ENCODE measurements at regions not wholly inside any gene's neighbourhood (a gene's known extent, or its start where the extent isn't known, plus 50 kb on each side); places are given as distances from the start of the nearest gene placed in this dataset.

DNA sequence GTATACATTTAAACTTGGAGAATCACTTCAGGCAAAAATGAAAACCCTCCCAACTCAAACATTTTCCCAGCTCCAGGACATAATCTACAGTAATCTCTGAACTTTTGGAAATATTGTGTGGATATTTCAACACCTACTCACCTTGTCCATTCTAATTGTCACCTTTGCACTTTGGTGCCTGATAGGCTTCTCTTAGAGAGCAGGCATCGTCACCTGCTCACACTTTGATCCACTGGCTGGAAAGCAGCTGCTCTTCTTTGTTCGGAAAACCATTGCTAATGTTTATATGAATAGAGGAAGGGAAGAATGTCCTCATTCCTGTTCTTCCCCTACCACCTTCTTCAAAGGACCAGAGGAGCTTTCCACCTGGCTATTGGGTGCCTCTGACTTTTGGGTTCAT is 411.2 kb downstream of the FGF9 start:
- DNase-seq (ENCODE audit: extremely low read depth, low read depth, low spot score): no peak

DNA sequence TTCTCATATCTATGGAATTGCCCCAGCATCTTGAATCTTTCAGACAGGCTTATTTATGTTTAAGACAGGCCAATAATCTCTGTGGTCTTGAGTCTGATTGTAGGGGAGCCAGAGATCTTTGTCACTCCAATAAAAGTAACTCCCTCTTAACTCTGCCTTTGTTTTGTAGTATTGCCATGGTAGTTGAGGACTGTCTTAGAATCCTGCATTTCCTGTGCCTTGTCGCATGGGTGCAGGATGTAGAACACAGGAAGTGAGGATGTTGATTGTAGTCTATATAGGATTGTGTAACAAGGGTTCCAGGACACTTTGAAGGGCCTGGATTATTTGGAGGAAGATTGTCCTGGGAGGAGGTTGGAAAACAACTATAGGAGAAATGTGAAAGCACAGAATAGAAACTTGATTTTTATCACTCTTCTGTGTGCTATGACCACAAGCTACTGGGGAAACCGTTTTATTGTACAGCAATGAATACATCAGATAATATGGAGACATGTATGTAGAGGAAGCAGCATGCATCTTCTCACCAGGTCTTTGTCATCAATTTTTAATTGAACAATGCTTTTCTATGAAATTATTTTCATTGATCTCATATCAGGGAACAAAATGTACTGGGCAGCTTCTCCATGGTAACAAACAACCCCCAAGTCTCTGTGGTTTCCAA is 411.7 kb downstream of the FGF9 start:
- DNase-seq (ENCODE audit: extremely low read depth, low read depth, low spot score): no peak

DNA sequence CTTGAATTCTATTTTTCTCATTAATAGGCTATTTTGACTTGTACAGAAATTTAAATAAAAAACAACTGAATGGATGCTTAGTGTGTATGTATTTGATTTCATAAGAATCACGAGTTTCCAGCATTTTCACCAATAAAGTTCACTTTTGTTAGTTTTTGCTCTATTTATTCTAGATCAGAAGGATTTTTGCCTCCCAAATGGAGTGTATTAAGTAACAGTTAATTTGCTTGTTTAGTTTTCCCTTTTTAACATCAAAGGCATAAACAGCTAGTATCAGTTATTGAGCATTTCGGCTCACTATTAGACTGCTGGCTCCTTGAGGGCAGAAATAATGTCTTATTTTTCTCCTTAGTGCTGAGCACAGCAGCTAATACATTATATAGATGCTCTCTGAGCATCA is 414.1 kb downstream of the FGF9 start:
- DNase-seq (ENCODE audit: extremely low read depth, low read depth, low spot score): no peak

DNA sequence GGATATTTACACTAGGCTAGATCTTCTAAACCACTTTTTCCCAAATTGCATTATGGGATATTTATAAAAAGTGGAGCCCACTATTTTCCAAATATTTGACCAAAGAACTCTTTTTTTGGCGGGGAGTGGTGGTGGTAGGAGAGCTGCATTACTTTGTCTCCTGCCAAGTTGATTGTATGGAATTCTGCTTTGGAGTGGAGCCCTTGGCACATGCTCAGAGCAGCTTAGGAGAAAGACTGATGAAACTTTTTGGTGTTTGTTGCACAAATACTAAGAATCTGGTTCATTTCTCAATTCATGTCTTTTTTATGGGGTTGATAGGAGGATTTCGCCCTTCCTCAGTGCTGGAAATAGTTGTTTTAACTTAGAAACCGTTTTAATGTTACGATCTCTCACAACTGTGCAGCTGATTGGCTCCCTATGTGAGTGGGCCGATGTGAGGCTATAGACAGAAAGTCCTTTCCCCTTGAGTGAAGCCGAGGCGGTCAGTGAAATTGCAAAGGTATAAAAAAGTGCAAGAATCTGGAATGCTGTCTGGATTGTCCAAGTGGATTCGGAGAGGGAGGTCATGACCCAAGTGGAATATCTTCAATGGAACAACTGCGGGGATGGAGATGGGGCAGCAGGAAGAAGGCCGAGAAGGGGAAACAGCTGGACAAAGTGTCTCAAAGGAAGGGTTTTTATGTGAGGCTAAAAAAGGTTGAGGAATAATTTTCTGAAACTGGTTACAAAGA is 415.9 kb downstream of the FGF9 start:
- no peak for DNase-seq (ENCODE audit: extremely low read depth, low read depth, low spot score)

DNA sequence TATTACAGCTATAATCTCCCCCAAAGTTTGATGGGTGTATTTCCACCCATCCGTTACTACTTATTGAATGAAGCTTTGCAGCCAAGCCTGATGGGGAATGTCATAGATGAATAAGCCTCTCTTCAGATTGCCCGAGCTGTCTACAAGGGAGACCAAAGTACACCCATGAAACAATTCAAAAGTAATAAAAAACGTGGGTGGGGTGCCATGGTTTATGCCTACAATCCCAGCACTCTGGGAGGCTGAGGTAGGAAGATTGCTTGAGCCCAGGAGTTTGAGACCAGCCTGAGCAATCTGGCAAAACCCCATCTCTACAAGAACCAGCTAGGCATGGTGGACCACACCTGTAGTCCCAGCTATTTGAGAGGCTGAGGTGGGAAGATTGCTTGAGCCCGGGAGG is 419.2 kb downstream of the FGF9 start:
- no peak for DNase-seq (ENCODE audit: extremely low read depth, low read depth, low spot score)

DNA sequence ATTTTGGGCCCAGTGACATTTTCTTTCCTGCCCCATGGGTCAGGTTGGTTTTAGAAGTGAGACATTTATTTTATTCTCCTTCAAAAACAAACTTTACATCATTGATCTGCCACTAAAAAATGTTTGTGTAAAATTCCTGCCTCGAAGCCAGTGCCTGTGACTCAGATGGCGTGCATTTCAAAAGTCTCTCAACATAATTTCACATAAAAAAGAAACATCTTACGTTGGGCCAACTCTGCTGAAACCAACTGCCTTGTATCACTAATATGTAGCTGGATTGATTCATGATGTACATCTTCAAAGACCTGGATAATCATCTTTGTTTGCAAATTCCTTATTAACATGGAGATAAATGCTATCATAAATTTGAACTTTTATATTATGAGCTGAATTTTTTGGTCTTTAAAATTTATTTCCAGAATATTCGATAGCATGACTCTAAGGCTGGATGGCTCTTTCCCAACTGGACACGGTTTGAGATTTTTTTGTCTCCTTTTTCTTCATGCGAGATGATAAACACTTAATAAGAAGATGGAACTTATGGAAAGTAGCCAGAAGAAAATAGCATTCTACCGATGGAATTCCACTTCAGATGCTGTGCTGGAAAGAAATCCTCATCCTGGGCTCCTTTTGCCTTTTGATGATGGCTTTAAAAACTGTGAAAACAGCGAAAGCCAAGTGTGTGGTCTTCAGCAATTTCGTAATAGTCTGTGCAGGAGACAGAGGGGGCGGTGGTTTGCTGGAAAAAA is 420.5 kb downstream of the FGF9 start:
- no peak for DNase-seq (ENCODE audit: extremely low read depth, low read depth, low spot score)

DNA sequence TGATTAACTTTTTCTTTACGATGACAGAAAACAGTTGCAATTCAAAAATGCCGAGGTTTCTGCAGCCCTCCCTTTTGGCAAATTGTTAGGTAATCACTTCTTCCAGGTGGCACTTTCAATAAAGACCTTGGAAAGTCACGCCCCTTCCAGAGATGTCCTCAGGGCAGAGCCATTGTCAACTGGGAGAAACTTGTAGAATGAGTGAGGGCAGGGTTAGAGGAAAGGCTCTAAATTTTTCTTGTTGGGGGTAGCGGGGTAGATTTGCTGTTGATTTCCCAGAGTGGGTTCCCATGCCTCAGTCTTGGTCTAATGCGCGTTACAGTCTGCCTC is 421.1 kb downstream of the FGF9 start:
- no peak for DNase-seq (ENCODE audit: extremely low read depth, low read depth, low spot score)

DNA sequence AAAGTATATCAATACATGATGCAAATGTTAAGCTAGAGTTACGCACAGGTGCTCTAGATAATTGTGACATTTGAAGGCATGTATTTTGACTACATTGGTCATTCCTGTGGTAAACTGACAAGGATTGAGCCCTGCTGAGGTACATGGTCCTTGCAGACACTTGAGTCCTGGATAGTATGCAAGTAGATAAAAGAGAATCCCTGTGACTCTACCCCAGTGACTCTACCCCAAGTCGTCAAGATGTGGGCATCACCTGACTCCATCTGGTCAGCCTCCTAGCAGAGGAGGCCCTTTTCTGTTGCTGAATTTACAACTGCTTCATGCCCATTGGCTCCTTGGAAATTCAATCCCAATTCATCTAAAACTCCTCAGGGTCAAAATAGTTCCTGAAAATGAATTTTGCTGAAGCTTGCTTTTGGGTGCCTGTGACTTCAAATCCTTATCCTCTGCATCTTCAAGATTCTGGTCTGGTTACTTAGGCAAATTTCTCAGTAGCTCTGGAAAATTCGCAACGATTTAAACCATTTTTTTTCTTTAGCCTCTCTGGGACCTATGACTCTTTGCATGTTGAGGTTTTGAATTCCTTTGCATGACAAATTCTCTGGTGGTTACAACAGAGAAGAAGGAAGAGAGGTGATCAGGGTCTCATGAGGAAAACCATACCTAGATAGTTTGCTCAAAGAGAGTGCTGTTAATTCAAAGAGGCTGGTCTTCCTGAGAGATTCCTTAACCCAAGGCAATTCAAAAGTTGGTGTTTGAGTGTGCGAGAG is 422.1 kb downstream of the FGF9 start:
- no peak for DNase-seq (ENCODE audit: extremely low read depth, low read depth, low spot score)

DNA sequence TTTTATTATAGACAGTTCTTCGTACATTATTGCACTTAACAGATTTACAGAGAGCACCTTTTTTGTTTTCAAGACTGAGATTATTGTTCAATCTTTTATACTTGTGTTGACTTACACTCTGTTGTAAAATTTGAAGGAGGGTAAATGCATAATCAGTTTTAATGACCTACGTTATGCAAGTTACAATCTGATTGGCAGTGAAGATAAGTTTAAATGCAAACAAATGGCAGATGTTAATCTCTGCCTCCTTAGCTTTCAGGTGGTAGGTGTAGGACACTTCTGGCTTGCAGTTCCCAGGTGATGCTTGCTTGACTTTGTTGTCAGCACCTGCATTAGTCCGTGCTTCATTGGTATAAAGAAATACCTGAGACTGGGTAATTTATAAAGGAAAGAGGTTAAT is 424.9 kb downstream of the FGF9 start:
- DNase-seq (ENCODE audit: extremely low read depth, low read depth, low spot score): no peak

DNA sequence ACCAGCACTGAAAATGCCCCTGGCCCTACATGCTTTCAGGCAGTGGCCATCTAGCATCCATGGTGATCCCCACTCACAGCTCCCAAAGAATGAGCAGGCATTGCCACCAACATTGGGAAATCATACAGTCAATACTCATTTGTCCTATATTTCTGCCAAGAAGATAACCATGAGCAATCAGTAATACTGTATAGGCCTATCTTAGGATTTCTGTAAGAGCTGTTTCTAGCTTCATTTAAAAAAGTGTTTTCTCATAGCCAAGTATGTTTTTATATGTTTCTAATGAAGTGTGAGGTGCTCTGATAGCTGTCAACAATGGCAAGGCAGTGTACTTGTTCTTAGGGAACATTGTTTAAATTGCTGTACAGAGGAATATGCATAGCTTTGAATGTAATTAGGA is 428.7 kb downstream of the FGF9 start:
- no peak for DNase-seq (ENCODE audit: extremely low read depth, low read depth, low spot score)

DNA sequence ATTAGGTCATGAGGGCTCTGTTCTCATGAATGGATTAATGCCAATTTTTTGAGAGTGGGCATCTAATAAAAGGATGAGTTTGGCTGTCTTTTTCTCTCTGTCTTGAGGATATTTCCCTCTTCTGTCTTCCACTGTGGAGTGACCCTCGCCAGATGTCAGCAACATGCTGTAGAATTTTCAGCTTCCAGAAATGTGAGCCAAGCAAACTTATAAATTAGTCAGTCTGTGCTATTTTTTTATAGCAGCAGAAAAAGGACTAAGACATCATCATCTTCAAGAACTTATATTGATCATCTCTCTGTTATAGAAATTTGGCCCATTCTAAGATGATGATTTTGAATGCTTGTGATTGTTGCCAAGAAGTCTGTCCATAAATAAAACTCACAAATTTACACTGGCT is 431.4 kb downstream of the FGF9 start:
- DNase-seq (ENCODE audit: extremely low read depth, low read depth, low spot score): no peak

DNA sequence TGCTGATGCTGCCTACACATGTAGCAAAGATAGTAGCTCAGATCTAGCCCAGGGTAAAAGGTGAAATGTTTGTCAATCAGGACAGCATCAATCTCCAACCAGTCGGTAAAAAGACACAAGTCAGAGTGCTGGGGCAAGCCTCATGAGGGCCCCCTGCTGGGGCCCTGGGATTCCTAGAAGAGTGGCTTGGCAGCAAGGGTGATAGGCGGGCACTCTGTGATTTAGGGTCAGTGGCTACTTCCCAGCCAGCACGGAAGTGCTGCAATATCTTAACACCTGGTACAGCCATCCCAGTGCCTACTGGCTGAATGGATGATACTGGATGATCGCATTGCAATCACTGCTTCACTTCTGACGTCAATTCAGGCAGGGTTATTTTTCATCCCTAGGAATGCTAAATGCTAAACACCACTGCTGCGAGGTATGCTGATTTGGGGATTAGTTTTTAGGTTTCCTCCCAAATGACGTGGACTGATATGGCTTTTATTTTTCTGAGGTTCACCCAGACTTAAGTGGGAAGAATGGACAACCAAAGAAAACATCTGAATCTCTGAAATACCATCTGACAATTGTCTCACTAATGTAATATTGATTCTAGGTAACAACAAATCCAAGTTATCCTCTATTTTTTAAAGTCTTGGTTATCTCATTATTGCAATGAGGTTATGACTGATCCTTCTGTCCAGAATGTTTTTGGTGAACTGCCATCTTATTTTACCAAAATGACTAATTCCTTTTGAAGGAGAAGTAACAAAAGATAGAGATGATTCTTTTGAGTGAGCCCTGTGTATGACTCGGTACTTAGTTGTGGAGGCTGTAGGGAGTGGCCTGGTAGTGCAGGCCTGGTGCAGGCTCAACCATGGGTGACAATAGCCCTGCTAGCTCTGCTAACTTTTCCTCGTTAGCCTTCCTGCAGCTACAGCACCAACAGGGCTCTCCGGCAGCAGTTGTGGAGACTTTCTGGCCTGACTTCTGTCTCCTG is 432.5 kb downstream of the FGF9 start:
- DNase-seq (ENCODE audit: extremely low read depth, low read depth, low spot score): no peak

DNA sequence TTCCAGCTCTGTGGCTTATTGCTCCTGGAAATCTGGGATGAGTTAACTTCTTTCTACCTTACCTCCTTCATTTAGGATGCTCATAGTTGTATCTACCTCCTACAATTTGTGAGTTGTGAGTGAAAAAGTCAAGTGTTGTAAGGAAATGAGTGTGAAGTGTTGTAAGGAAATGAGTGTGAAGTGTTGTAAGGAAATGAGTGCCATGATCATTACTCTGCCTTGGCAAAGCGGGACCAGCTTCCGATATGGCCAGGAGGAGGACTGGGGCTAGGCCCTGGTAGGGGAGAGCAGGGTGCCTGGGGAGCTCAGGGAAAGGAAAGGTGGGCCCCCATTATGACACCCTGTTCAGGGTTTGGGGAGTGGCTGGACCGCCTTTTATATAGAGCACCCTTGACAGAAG is 435.2 kb downstream of the FGF9 start:
- DNase-seq (ENCODE audit: extremely low read depth, low read depth, low spot score): no peak

DNA sequence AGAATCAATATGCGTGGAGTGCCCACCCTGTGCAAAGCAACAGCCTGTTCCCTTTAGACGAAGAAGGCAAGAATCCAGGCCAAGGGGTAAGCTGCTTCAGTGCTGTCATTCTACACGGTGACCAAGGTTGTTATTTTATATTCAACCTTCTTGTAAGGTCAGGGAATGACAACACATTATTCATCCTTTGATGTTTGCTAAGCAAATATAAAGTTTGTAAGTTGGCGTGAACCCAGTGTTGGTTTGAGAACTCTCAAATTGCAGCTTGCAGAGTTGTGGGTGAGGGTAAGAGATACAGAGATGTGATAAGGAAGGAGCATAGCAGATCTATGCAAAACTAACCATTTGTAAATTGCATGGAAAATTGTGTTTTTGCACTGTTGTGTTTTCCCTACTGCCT is 436.7 kb downstream of the FGF9 start:
- DNase-seq (ENCODE audit: extremely low read depth, low read depth, low spot score): no peak

DNA sequence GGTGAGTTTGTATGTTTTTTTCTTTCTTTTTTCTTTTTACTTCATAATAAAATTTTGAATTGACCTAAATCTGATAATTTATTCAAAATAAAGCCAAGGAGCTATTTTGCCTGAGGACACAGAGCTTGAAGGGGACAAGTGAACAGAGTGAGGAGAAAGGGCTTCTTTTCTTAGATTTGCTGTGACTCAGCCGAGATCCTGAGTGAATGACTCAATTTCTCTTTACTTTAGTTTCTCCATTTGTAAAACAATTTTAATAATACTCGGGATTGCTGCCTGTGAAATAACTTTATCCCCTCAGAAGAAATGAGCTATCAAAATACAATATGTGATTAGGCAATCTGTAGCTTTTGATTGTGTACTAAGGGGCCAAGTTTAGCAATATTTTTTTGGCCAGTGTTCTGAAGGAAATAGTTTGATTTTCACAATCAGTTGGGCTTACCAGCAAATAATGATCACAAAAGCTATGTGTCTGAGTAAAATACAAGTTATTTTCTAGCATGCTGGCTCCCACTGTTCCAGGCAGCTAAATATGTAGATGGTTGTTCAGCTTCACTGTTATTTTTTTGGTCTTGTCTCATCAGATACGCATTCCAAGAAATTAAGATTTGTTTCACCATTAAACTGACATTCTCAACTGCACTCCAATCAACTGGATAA is 437.5 kb downstream of the FGF9 start:
- no peak for DNase-seq (ENCODE audit: extremely low read depth, low read depth, low spot score)

DNA sequence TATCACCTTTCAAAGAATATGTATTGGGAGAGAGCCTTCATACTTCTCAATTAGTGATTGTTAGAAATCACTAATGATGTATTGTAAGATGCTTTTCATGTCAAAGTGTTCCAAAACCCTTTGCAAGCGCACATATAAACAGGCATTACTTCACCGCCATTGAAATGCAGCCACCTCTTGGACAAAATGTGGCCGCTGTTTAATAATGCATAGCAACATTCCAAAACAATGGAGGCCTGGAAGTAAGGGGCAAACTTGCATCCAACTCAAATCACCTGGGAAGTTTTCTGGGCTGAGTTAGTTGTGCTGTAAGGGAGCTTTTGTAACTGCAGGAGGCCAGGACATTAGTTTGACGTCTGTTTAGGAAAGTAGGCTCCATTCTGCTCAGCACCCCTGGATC is 438.1 kb downstream of the FGF9 start:
- no peak for DNase-seq (ENCODE audit: extremely low read depth, low read depth, low spot score)

DNA sequence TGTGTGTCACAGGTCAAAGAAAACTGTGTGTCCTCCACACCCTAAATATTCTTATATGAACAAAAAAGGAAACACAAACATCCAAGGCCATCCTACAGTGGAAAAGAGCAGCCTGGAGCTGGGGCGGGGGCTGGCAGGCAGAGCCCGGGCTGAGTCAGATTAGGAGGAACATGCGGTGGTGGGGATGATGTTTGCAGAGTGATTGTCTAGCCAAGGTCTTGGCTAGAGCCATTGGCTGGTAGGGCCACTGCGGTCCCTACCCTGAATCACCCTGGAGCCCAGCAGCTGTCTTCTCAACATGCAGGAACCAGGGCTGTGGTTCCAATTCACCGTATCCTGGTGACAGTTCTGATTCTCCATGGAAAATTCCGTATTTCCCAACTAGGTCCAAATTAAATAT is 439.5 kb downstream of the FGF9 start:
- no peak for DNase-seq (ENCODE audit: extremely low read depth, low read depth, low spot score)

DNA sequence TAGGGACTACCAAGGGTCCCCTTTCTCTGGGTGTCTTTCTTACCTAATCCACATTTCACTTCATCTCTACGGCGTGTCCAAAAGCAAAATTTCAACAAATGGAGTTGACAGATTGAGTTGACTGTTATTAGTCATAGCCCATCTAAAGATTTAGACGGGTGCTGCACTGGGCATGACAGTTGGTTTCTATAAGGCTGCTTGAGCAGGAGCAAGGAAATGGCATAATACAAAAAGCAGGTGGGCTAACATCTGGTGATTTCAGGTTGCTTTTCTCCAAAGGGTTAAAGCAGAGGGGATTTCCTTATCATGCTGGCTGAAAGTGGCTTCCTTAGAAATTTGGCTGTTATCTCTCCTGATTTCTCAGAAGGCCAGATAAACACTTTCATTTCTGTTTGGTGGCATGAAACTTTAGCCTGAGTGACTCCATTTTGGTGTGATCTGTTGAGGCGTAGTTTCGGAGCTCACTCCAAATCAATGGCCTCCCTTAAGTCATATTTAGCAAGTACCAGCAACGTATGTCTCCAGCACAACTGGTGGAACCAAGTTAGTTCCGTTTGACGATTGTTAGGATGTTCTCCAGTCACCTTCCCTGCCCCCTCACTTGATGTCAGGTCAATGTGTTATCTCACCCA is 440.4 kb downstream of the FGF9 start:
- DNase-seq (ENCODE audit: extremely low read depth, low read depth, low spot score): no peak

DNA sequence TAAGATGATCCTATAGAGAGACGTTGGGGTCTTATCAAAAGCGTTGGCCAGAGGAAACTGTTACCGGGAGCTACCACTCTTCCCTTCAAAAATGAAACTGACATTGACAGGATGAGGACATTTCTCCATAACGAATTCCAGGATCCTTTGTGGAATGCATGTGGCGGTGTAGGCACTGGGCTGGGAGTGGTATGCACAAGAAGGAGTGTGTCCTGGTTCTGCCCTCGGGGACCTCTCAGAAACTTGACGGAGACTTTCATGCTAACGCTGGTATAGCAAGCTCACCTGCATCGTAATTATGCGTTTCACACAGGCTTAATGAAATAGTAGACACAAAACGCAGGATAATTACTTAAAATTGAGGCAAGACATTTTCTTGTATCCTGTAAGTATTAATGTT is 441.1 kb downstream of the FGF9 start:
- no peak for DNase-seq (ENCODE audit: extremely low read depth, low read depth, low spot score)

Measured in glomerular endothelial cell (primary cell).